ENCODE measurements at regions not wholly inside any gene's neighbourhood (a gene's known extent, or its start where the extent isn't known, plus 50 kb on each side); places are given as distances from the start of the nearest gene placed in this dataset.

DNA sequence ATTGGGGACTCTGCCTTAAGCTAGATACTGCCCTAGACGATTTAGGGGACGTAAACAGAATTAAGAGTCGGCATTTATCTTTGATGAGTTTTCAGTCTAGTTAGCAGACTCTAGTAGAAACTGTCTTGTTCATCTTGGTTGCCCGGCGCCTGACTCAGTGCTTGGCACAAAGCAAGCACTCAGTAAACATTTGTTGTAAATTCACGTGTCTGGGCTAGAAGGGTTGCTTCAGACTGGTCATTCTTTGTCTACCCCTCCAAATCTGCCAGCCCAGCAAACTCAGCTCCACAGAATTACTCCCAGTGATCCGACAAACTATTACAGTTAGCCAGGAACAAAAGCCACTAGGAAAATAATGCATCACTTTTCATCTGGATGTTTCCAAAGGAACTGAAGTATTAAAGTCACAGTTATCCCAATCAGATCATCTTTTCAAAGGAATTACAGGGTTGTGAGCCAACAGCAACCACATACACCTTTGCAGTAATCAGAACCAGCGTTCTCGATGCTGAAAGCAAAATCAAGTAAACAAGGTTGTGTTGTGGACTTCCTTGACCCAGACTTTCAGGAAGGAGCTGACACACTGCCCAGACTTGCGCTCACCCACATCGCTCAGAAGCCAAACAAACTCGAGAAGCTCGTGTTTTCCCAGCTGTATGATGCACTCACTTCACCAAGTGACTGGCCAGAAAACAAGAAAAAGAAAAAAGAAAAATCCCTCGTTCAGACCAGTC, 66.5 kb upstream of the GADD45A start (continued):
- TF ChIP-seq RAD21 (conservative IDR thresholded peaks at IDR 0.05), result no peak
- no peak for TF ChIP-seq POLR2AphosphoS5 (IDR thresholded peaks at IDR 0.05)
- no peak for TF ChIP-seq MXI1 (conservative IDR thresholded peaks at IDR 0.05; ENCODE audit: poor library complexity, severe bottlenecking)
- no peak for TF ChIP-seq TAF1 (IDR thresholded peaks at IDR 0.05; ENCODE audit: low read depth)

DNA sequence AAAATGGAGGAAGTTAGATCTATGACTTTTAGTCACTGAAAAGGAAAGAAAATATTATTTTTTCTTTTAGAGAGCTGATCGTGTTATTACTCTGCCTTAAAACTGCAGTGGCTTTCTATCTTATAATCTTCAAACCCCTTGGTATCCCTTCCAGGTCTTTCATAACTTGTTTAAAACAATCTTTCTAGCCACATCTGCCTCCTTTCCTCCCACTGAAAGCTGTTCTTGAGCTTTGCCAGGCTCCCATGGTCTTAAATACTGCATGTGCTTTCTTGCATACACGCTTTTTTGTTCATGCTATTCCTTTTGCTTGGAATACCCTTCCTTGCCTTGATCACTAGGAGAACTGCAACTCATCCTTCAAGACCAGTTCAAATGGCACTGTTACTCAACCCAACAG, 65.9 kb upstream of the GADD45A start:
- Histone ChIP-seq H3K9ac (ENCODE audit: low read length) (no peak overlapping the region), H3K27ac (ENCODE audit: low read length) (no peak overlapping the region), H3K27me3 (ENCODE audit: insufficient read depth, low read depth, low read length) (no peaks in the 10 kb centered on the region), H3F3A (ENCODE audit: insufficient read depth, low read length, poor library complexity, severe bottlenecking) (no peaks in the 10 kb centered on the region), H3K79me2 (replicated peaks; ENCODE audit: insufficient read depth, low read length) (no peaks in the 10 kb centered on the region), H3K36me3 (ENCODE audit: insufficient read depth, low read length) (no peaks in the 10 kb centered on the region), H3K9me3 (ENCODE audit: low read length) (no peaks in the 10 kb centered on the region), H3K9me2 (ENCODE audit: insufficient read depth, low read length) (no peaks in the 10 kb centered on the region), H3K4me3 (ENCODE audit: low read length) (no peak overlapping the region), H3K4me2 (ENCODE audit: low read length) (no peak overlapping the region), H2AFZ (ENCODE audit: low read depth, low read length) (no peak overlapping the region), H4K20me1 (ENCODE audit: insufficient read depth) (no peaks in the 10 kb centered on the region)
- no peak for TF ChIP-seq SMC3 (conservative IDR thresholded peaks at IDR 0.05; ENCODE audit: poor library complexity)
- no peak for TF ChIP-seq POLR2AphosphoS5 (IDR thresholded peaks at IDR 0.05)
- TF ChIP-seq TAF1 (IDR thresholded peaks at IDR 0.05; ENCODE audit: low read depth), result no peak
- TF ChIP-seq EZH2 (IDR thresholded peaks at IDR 0.05; ENCODE audit: borderline replicate concordance, insufficient read depth, low read length, poor library complexity, severe bottlenecking), result no peak
- TF ChIP-seq EP300 (conservative IDR thresholded peaks at IDR 0.05; ENCODE audit: poor library complexity, severe bottlenecking), result no peak

DNA sequence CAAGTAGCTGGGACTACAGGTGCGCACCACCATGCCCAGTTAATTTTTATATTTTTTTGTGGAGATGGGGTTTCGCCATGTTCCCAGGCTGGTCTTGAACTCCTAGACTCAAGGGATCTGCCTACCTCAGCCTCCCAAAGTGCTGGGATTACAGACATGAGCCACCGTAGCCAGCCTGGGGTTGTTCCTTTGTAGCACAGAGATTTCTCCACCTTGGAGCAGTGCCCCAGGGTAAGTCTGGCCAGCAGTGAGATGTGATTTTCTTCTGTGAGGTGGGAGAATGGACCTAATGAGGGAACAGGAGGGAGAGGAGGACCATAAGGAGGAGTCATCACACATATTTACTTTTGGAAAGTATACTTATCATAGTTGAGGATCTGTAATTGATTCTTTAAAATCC, 61.1 kb upstream of the GADD45A start:
- H3K9me2 ChIP-seq (ENCODE audit: insufficient read depth, low read length), result no peaks in the 10 kb centered on the region
- no peak overlapping the region for H2AFZ ChIP-seq (ENCODE audit: low read depth, low read length)
- H3F3A ChIP-seq (ENCODE audit: insufficient read depth, low read length, poor library complexity, severe bottlenecking), result no peaks in the 10 kb centered on the region
- TF ChIP-seq, protein P1, sequence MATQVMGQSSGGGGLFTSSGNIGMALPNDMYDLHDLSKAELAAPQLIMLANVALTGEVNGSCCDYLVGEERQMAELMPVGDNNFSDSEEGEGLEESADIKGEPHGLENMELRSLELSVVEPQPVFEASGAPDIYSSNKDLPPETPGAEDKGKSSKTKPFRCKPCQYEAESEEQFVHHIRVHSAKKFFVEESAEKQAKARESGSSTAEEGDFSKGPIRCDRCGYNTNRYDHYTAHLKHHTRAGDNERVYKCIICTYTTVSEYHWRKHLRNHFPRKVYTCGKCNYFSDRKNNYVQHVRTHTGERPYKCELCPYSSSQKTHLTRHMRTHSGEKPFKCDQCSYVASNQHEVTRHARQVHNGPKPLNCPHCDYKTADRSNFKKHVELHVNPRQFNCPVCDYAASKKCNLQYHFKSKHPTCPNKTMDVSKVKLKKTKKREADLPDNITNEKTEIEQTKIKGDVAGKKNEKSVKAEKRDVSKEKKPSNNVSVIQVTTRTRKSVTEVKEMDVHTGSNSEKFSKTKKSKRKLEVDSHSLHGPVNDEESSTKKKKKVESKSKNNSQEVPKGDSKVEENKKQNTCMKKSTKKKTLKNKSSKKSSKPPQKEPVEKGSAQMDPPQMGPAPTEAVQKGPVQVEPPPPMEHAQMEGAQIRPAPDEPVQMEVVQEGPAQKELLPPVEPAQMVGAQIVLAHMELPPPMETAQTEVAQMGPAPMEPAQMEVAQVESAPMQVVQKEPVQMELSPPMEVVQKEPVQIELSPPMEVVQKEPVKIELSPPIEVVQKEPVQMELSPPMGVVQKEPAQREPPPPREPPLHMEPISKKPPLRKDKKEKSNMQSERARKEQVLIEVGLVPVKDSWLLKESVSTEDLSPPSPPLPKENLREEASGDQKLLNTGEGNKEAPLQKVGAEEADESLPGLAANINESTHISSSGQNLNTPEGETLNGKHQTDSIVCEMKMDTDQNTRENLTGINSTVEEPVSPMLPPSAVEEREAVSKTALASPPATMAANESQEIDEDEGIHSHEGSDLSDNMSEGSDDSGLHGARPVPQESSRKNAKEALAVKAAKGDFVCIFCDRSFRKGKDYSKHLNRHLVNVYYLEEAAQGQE (IDR thresholded peaks at IDR 0.05; ENCODE audit: borderline replicate concordance), result no peak
- TF ChIP-seq SMC3 (conservative IDR thresholded peaks at IDR 0.05; ENCODE audit: poor library complexity), result no peak
- TF ChIP-seq TAF1 (IDR thresholded peaks at IDR 0.05; ENCODE audit: low read depth), result no peak
- TF ChIP-seq EP300 (conservative IDR thresholded peaks at IDR 0.05; ENCODE audit: poor library complexity, severe bottlenecking), result no peak
- TF ChIP-seq EZH2 (IDR thresholded peaks at IDR 0.05; ENCODE audit: borderline replicate concordance, insufficient read depth, low read length, poor library complexity, severe bottlenecking), result no peak
- no peak for TF ChIP-seq RAD21 (conservative IDR thresholded peaks at IDR 0.05)
- TF ChIP-seq POLR2AphosphoS5 (IDR thresholded peaks at IDR 0.05), result no peak
- TF ChIP-seq, protein P2, sequence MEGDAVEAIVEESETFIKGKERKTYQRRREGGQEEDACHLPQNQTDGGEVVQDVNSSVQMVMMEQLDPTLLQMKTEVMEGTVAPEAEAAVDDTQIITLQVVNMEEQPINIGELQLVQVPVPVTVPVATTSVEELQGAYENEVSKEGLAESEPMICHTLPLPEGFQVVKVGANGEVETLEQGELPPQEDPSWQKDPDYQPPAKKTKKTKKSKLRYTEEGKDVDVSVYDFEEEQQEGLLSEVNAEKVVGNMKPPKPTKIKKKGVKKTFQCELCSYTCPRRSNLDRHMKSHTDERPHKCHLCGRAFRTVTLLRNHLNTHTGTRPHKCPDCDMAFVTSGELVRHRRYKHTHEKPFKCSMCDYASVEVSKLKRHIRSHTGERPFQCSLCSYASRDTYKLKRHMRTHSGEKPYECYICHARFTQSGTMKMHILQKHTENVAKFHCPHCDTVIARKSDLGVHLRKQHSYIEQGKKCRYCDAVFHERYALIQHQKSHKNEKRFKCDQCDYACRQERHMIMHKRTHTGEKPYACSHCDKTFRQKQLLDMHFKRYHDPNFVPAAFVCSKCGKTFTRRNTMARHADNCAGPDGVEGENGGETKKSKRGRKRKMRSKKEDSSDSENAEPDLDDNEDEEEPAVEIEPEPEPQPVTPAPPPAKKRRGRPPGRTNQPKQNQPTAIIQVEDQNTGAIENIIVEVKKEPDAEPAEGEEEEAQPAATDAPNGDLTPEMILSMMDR (IDR thresholded peaks at IDR 0.05; ENCODE audit: poor library complexity, severe bottlenecking), result no peak
- TF ChIP-seq MXI1 (conservative IDR thresholded peaks at IDR 0.05; ENCODE audit: poor library complexity, severe bottlenecking), result no peak
- no peak overlapping the region for H3K4me2 ChIP-seq (ENCODE audit: low read length)
- no peak overlapping the region for H3K9ac ChIP-seq (ENCODE audit: low read length)
- no peaks in the 10 kb centered on the region for H4K20me1 ChIP-seq (ENCODE audit: insufficient read depth)
- no peaks in the 10 kb centered on the region for H3K27me3 ChIP-seq (ENCODE audit: insufficient read depth, low read depth, low read length)
- no peaks in the 10 kb centered on the region for H3K79me2 ChIP-seq (replicated peaks; ENCODE audit: insufficient read depth, low read length)
- no peak overlapping the region for H3K27ac ChIP-seq (ENCODE audit: low read length)
- H3K36me3 ChIP-seq (ENCODE audit: insufficient read depth, low read length), result no peaks in the 10 kb centered on the region
- H3K4me3 ChIP-seq (ENCODE audit: low read length), result no peak overlapping the region
- no peaks in the 10 kb centered on the region for H3K9me3 ChIP-seq (ENCODE audit: low read length)

Data from neural cell (in vitro differentiated cells).